K562 (cell line): ENCODE measurements at regions not wholly inside any gene's neighbourhood (a gene's known extent, or its start where the extent isn't known, plus 50 kb on each side); places are given as distances from the start of the nearest gene placed in this dataset.

Experiments used
- ATAC-seq: fragments of 200-7000 bp; cut with Tn5 transposase; 3 replicates; pipeline ENCODE4 v1.9.1; 2020; ENCODE audit warnings: moderate library complexity
- BruUV-seq: library from RNA; stranded (reverse); fragments of 400-500 nt; replicated peaks from 2 replicates; lab custom pipeline; 2021; lab: Mats Ljungman, UMichigan
- CTCF ChIA-PET: fragments of 300-600 bp; formaldehyde crosslinking; extraction: SDS; loops from one replicate; lab custom pipeline; 2021; ENCODE audit warnings: low intra/inter-chr PET ratio; lab: Yijun Ruan, JAX
- POLR2A ChIA-PET: fragments of 300-600, 350-650 bp; sonication (Branson Sonifier 250); formaldehyde crosslinking; extraction: SDS; loops from one replicate; lab custom pipeline; 2021; ENCODE audit warnings: antibody characterized with exemption, inconsistent platforms; lab: Yijun Ruan, JAX
- DNase-seq, 4 experiments: peaks; one replicate each; pipeline versions ENCODE4 v3.0.0 to v3.0.0-alpha.2; 2011 to 2018; ENCODE audit warnings: low spot score in 3 of 4, mixed read lengths in 3 of 4; ENCODE audit errors: extremely low read depth in 1 of 4
- FAIRE-seq: peaks from 2 replicates; lab custom pipeline; 2011; peaks lifted over from hg19 to GRCh38; lab: Jason Lieb, UNC
- H2AFZ ChIP-seq: 2 replicates; pipeline ENCODE4 v1.6.0; 2011; ENCODE audit warnings: low read depth, low read length, control low read depth, inconsistent platforms
- H3K27ac ChIP-seq: fragments of 200-600 bp; 3 replicates; pipeline ENCODE4 v1.8.0; 2011; ENCODE audit warnings: low read depth, mild to moderate bottlenecking, control low read depth, inconsistent platforms, low read length, moderate library complexity, mixed read lengths; ENCODE audit errors: extremely low read depth
- H3K27me3 ChIP-seq, 2 experiments: fragments of 300-600 bp in 1 of 2; 2 replicates in 1 of 2; 3 replicates in 1 of 2; pipeline versions ENCODE4 v1.6.0 to v1.8.0; 2011; ENCODE audit warnings: inconsistent platforms in 2 of 2, low read length in 2 of 2, mild to moderate bottlenecking in 1 of 2, mixed read lengths in 1 of 2, moderate library complexity in 1 of 2; ENCODE audit not compliant: control insufficient read depth in 2 of 2, insufficient read depth in 2 of 2
- H3K36me3 ChIP-seq: fragments of 300-600 bp; 3 replicates; pipeline ENCODE4 v1.8.0; 2011; ENCODE audit warnings: mild to moderate bottlenecking, low read length, inconsistent platforms; ENCODE audit not compliant: control insufficient read depth, insufficient read depth
- H3K4me1 ChIP-seq, 2 experiments: fragments of 200-600 bp in 1 of 2; replicated peaks in 1 of 2; 2 replicates in 1 of 2; 3 replicates in 1 of 2; pipeline versions ENCODE4 v1.5.1 to v1.8.0; 2011; ENCODE audit warnings: inconsistent platforms in 2 of 2, low read length in 2 of 2, mild to moderate bottlenecking in 1 of 2, mixed read lengths in 1 of 2, moderate library complexity in 1 of 2; ENCODE audit not compliant: control insufficient read depth in 2 of 2, insufficient read depth in 2 of 2
- H3K4me2 ChIP-seq: 2 replicates; pipeline ENCODE4 v1.6.1; 2011; ENCODE audit warnings: low read length, control low read depth, inconsistent platforms, mixed read lengths; ENCODE audit not compliant: insufficient read depth
- H3K4me3 ChIP-seq: fragments of 200-600 bp; sonication (generic), shearing (Covaris generic); 2 replicates; pipeline ENCODE4 v1.5.1; 2016; ENCODE audit warnings: control low read depth, inconsistent platforms
- H3K79me2 ChIP-seq: fragments of 200-600 bp; 3 replicates; pipeline ENCODE4 v1.8.0; 2011; ENCODE audit warnings: low read length, inconsistent platforms; ENCODE audit not compliant: control insufficient read depth, insufficient read depth
- H3K9ac ChIP-seq, 2 experiments: 2 replicates each; pipeline versions ENCODE4 v1.6.0 to v1.6.1; 2011; ENCODE audit warnings: low read depth in 2 of 2, low read length in 2 of 2, control low read depth in 1 of 2, inconsistent platforms in 1 of 2, mild to moderate bottlenecking in 1 of 2, mixed read lengths in 1 of 2; ENCODE audit not compliant: insufficient read depth in 1 of 2
- H3K9me1 ChIP-seq: one replicate; pipeline ENCODE4 v1.6.0; 2011; ENCODE audit warnings: inconsistent platforms, mild to moderate bottlenecking, low read length, moderate library complexity; ENCODE audit not compliant: control insufficient read depth, insufficient read depth
- H3K9me3 ChIP-seq: replicated peaks from 2 replicates; pipeline ENCODE4 v1.5.1; 2011; ENCODE audit warnings: low read depth, low read length, inconsistent platforms; ENCODE audit not compliant: control insufficient read depth, insufficient read depth
- H4K20me1 ChIP-seq: replicated peaks from 2 replicates; pipeline ENCODE4 v1.6.1; 2011; ENCODE audit warnings: low read length, inconsistent platforms, mixed read lengths; ENCODE audit not compliant: control insufficient read depth, insufficient read depth
- ELF2 ChIP-seq: fragments of 250-450 bp; sonication (Bioruptor Pico); IDR thresholded peaks from 2 replicates; pipeline ENCODE4 v1.5.0; 2021; ENCODE audit warnings: mild to moderate bottlenecking
- GATA2 ChIP-seq: sonication (generic); formaldehyde crosslinking; IDR thresholded peaks from 2 replicates; pipeline ENCODE4 v1.4.0; 2020; ENCODE audit warnings: mild to moderate bottlenecking, missing genetic modification reagents
- KAT7 ChIP-seq: sonication (generic); formaldehyde crosslinking; IDR thresholded peaks from 2 replicates; pipeline ENCODE4 v1.8.0; 2022; ENCODE audit warnings: missing genetic modification reagents, mild to moderate bottlenecking, borderline replicate concordance
- PRPF4 ChIP-seq: fragments of 200-400 bp; formaldehyde crosslinking; IDR thresholded peaks from one replicate; pipeline ENCODE4 v1.6.1; 2017; ENCODE audit warnings: low read length, low read depth, mild to moderate bottlenecking; ENCODE audit not compliant: insufficient read depth, poor library complexity, severe bottlenecking
- PYGO2 ChIP-seq: fragments of 450-650 bp; IDR thresholded peaks from 2 replicates; pipeline ENCODE4 v1.6.1; 2016; ENCODE audit warnings: mild to moderate bottlenecking, missing genetic modification characterization, moderate library complexity, missing compliant biosample characterization
- RFX5 ChIP-seq: IDR thresholded peaks from 2 replicates; pipeline ENCODE4 v1.6.1; 2011; ENCODE audit warnings: low read depth, mild to moderate bottlenecking, improper control_type of control experiment, low read length
- SNRNP70 ChIP-seq: fragments of 200-400 bp; formaldehyde crosslinking; optimal IDR thresholded peaks from 2 replicates; pipeline ENCODE3; 2017; ENCODE audit warnings: low read depth, low read length
- ZC3H11A ChIP-seq: IDR thresholded peaks from 2 replicates; pipeline ENCODE4 v1.6.1; 2012; ENCODE audit warnings: low read depth, low read length, improper control_type of control experiment
- ZNF133 ChIP-seq: fragments of 250-450 bp; sonication (Bioruptor Pico); IDR thresholded peaks from 2 replicates; pipeline ENCODE4 v1.4.0; 2020; ENCODE audit warnings: mild to moderate bottlenecking
- ZNF140 ChIP-seq: fragments of 250-450 bp; sonication (Bioruptor Pico); IDR thresholded peaks from 2 replicates; pipeline ENCODE4 v1.8.0; 2021; ENCODE audit warnings: moderate library complexity, mild to moderate bottlenecking, inconsistent platforms
- ZNF311 ChIP-seq: fragments of 250-450 bp; sonication (Bioruptor Pico); IDR thresholded peaks from 2 replicates; pipeline ENCODE4 v1.4.0; 2020; ENCODE audit warnings: mild to moderate bottlenecking, moderate library complexity
- ZNF408 ChIP-seq: fragments of 250-450 bp; sonication (Bioruptor Pico); IDR thresholded peaks from 2 replicates; pipeline ENCODE4 v1.4.0; 2020; ENCODE audit warnings: low read depth, mild to moderate bottlenecking, moderate library complexity
- ZNF79 ChIP-seq: fragments of 250-450 bp; sonication (Bioruptor Pico); IDR thresholded peaks from 2 replicates; pipeline ENCODE4 v1.4.0; 2020; ENCODE audit warnings: low read depth, mild to moderate bottlenecking, moderate library complexity
- WGBS: fragments of 100-300 bp; shearing (Covaris generic); methylation state at CpG from one replicate; pipeline ENCODE4 v1.1.6; 2016; ENCODE audit warnings: low coverage, mixed read lengths; ENCODE audit not compliant: insufficient coverage; ENCODE audit errors: missing lambda C conversion rate; 5-methylcytosine and 5-hydroxymethylcytosine counted together
- in situ Hi-C: fragments of 300-500 bp; cut with MboI; formaldehyde crosslinking; loops from 4 replicates; pipeline ENCODE4 v1.15.0; 2018; ENCODE audit warnings: inconsistent platforms, mixed read lengths
- intact Hi-C: fragments of 100-400 bp; cut with micrococcal nuclease; formaldehyde crosslinking; loops from 2 replicates; pipeline ENCODE4 v1.14.2; 2022
- TF ChIP-seq, protein P1 (sequence below): fragments of 250-450 bp; sonication (Bioruptor Pico); IDR thresholded peaks from 2 replicates; pipeline ENCODE4 v1.6.1; 2021; ENCODE audit warnings: mild to moderate bottlenecking
- TF ChIP-seq, protein P2 (sequence below): sonication (generic); formaldehyde crosslinking; IDR thresholded peaks from 2 replicates; pipeline ENCODE4 v1.8.0; 2023; ENCODE audit warnings: mild to moderate bottlenecking, missing genetic modification reagents
- TF ChIP-seq, protein P3 (sequence below), 2 experiments: IDR thresholded peaks; 2 replicates each; pipeline ENCODE4 v1.6.1; 2012; ENCODE audit warnings: improper control_type of control experiment in 2 of 2, low read depth in 2 of 2, low read length in 2 of 2, borderline replicate concordance in 1 of 2

DNA sequence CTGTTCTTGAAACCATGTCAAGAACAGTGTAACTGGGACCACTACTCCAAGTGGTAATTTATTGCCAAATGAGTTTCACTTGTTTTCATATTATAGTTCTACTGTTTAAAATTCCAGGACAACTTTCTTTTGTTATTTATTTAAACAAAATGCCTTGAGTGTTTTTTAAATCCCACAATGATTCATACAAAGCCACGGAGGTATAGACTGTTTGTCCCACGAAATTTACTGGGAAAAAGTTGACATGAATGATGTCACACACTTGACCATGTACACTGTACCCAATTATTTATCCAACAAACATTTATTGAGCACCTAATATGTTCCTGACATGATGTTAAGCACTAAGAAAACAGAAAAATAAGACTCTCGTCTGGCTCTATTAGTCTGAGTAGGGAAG is 243.9 kb upstream of the SIX2 start:
- no peaks in the 10 kb centered on the region for H3K9me1 ChIP-seq
- no peaks in the 10 kb centered on the region for H3K4me1 ChIP-seq
- no peaks in the 10 kb centered on the region for H3K36me3 ChIP-seq
- no peaks in the 10 kb centered on the region for H3K9me3 ChIP-seq
- intact Hi-C loops (no loop called here), in situ Hi-C loops (no loop called here)
- no peak overlapping the region for H3K4me2 ChIP-seq
- peaks cover 22 to 34% of the 10 kb centered on the region in 2 experiments; a peak in 4 of 5 replicates for H3K27me3 ChIP-seq
- DNase-seq (no peak), ATAC-seq (no peak), FAIRE-seq (no peak)
- H3K9ac ChIP-seq: no peak overlapping the region
- CTCF ChIA-PET: no interaction called here
- H3K4me3 ChIP-seq: no peak overlapping the region
- H3K79me2 ChIP-seq: no peaks in the 10 kb centered on the region
- WGBS: 0% methylated on average over 3 of the region's 3 CpGs
- no peak overlapping the region for H2AFZ ChIP-seq
- H3K27ac ChIP-seq: no peak overlapping the region
- no peaks in the 10 kb centered on the region for H4K20me1 ChIP-seq
- no TSS peak for BruUV-seq
- POLR2A ChIA-PET: no interaction called here
- no peak for TF ChIP-seq ZNF408
- TF ChIP-seq ZNF133: no peak
- no peak for TF ChIP-seq ELF2
- no peak for TF ChIP-seq SNRNP70
- no peak for TF ChIP-seq PYGO2 (tag)
- TF ChIP-seq RFX5: no peak
- TF ChIP-seq ZC3H11A: no peak
- TF ChIP-seq, protein P1, sequence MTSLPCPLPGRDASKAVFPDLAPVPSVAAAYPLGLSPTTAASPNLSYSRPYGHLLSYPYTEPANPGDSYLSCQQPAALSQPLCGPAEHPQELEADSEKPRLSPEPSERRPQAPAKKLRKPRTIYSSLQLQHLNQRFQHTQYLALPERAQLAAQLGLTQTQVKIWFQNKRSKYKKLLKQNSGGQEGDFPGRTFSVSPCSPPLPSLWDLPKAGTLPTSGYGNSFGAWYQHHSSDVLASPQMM (CRISPR knock-in tag): no peak
- no peak for TF ChIP-seq KAT7 (CRISPR knock-in tag)
- TF ChIP-seq ZNF79: no peak
- no peak for TF ChIP-seq ZNF311 (CRISPR knock-in tag)
- TF ChIP-seq, protein P2, sequence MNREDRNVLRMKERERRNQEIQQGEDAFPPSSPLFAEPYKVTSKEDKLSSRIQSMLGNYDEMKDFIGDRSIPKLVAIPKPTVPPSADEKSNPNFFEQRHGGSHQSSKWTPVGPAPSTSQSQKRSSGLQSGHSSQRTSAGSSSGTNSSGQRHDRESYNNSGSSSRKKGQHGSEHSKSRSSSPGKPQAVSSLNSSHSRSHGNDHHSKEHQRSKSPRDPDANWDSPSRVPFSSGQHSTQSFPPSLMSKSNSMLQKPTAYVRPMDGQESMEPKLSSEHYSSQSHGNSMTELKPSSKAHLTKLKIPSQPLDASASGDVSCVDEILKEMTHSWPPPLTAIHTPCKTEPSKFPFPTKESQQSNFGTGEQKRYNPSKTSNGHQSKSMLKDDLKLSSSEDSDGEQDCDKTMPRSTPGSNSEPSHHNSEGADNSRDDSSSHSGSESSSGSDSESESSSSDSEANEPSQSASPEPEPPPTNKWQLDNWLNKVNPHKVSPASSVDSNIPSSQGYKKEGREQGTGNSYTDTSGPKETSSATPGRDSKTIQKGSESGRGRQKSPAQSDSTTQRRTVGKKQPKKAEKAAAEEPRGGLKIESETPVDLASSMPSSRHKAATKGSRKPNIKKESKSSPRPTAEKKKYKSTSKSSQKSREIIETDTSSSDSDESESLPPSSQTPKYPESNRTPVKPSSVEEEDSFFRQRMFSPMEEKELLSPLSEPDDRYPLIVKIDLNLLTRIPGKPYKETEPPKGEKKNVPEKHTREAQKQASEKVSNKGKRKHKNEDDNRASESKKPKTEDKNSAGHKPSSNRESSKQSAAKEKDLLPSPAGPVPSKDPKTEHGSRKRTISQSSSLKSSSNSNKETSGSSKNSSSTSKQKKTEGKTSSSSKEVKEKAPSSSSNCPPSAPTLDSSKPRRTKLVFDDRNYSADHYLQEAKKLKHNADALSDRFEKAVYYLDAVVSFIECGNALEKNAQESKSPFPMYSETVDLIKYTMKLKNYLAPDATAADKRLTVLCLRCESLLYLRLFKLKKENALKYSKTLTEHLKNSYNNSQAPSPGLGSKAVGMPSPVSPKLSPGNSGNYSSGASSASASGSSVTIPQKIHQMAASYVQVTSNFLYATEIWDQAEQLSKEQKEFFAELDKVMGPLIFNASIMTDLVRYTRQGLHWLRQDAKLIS (CRISPR knock-in tag): no peak
- TF ChIP-seq GATA2 (CRISPR knock-in tag): no peak
- TF ChIP-seq, protein P3, sequence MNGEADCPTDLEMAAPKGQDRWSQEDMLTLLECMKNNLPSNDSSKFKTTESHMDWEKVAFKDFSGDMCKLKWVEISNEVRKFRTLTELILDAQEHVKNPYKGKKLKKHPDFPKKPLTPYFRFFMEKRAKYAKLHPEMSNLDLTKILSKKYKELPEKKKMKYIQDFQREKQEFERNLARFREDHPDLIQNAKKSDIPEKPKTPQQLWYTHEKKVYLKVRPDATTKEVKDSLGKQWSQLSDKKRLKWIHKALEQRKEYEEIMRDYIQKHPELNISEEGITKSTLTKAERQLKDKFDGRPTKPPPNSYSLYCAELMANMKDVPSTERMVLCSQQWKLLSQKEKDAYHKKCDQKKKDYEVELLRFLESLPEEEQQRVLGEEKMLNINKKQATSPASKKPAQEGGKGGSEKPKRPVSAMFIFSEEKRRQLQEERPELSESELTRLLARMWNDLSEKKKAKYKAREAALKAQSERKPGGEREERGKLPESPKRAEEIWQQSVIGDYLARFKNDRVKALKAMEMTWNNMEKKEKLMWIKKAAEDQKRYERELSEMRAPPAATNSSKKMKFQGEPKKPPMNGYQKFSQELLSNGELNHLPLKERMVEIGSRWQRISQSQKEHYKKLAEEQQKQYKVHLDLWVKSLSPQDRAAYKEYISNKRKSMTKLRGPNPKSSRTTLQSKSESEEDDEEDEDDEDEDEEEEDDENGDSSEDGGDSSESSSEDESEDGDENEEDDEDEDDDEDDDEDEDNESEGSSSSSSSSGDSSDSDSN (IDR thresholded peaks at IDR 0.05; ENCODE audit: borderline replicate concordance in 1 of 2, low read depth in 2 of 2, low read length in 2 of 2): no peak
- TF ChIP-seq ZNF140: no peak
- TF ChIP-seq PRPF4: no peak
